ENCODE measurements at regions not wholly inside any gene's neighbourhood (a gene's known extent, or its start where the extent isn't known, plus 50 kb on each side); places are given as distances from the start of the nearest gene placed in this dataset.
A peak's percentile ranks its signal among the peaks of the same experiment; 100 is the strongest.

DNA sequence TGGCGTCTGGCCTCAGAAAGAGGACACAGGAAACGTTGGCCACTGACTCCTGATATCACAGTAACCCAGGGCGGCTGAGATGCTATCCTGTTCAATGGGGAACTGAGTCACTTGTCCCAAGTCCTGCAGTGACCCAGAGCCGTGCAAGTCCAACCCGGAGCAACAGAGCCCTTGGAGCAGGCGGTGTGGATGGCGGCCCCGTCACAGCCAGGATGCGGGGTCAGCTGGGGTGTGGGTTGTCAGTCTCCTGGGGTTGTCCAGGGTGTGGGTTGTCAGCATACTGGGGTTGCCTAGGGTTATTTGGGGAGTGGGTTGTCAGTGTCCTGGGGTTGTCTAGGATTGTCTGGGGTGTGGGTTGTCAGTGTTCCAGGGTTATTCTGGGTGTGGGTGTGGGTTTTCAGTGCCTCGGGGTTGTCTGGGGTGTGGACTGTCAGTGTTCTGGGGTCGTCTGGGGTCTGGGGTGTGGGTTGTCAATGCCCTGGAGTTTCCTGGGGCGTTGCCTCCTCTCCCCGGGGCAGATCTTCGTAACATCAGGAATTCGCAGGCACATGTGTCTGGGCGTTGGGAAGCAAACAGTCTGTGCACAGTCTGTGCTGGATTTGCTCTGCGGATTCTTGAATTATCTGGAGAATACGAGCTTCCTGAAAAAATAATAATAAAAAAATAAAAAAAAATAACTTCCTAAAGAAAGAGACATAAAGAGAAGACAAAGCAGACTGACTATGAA lies 257.5 kb downstream of the PARP8 start:
- no peak overlapping the region for H2AFZ ChIP-seq
- Mint-ChIP-seq H3K9me3 (peaks cover 3% of the 10 kb centered on the region; the same call in 2 of the 3 replicates), H3K4me3 (no peak overlapping the region), H3K36me3 (ENCODE audit: low read depth) (no peaks in the 10 kb centered on the region), H3K27me3 (ENCODE audit: insufficient read depth, low read depth, poor library complexity) (peaks cover 2% of the 10 kb centered on the region), H3K27ac (no peak overlapping the region), H3K4me1 (no peaks in the 10 kb centered on the region)
- no peak overlapping the region for H3K4me2 ChIP-seq
- H4K20me1 ChIP-seq (replicated peaks; ENCODE audit: insufficient read depth) = no peaks in the 10 kb centered on the region
- ATAC-seq (no peak), DNase-seq (ENCODE audit: low spot score) (no peak)
- no peaks in the 10 kb centered on the region for H3F3A ChIP-seq (replicated peaks; ENCODE audit: low read depth)
- H3K36me3 ChIP-seq (ENCODE audit: insufficient read depth) = no peaks in the 10 kb centered on the region
- TF ChIP-seq JUNB (IDR thresholded peaks at IDR 0.05; ENCODE audit: unreplicated experiment) = no peak
- no peak for TF ChIP-seq ZNF331 (CRISPR knock-in tag; IDR thresholded peaks at IDR 0.05; ENCODE audit: low read depth)
- TF ChIP-seq, protein P1, sequence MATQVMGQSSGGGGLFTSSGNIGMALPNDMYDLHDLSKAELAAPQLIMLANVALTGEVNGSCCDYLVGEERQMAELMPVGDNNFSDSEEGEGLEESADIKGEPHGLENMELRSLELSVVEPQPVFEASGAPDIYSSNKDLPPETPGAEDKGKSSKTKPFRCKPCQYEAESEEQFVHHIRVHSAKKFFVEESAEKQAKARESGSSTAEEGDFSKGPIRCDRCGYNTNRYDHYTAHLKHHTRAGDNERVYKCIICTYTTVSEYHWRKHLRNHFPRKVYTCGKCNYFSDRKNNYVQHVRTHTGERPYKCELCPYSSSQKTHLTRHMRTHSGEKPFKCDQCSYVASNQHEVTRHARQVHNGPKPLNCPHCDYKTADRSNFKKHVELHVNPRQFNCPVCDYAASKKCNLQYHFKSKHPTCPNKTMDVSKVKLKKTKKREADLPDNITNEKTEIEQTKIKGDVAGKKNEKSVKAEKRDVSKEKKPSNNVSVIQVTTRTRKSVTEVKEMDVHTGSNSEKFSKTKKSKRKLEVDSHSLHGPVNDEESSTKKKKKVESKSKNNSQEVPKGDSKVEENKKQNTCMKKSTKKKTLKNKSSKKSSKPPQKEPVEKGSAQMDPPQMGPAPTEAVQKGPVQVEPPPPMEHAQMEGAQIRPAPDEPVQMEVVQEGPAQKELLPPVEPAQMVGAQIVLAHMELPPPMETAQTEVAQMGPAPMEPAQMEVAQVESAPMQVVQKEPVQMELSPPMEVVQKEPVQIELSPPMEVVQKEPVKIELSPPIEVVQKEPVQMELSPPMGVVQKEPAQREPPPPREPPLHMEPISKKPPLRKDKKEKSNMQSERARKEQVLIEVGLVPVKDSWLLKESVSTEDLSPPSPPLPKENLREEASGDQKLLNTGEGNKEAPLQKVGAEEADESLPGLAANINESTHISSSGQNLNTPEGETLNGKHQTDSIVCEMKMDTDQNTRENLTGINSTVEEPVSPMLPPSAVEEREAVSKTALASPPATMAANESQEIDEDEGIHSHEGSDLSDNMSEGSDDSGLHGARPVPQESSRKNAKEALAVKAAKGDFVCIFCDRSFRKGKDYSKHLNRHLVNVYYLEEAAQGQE (IDR thresholded peaks at IDR 0.05; ENCODE audit: unreplicated experiment) = no peak
- H3K27me3 ChIP-seq (ENCODE audit: insufficient read depth) = no peaks in the 10 kb centered on the region
- no peak overlapping the region for H3K27ac ChIP-seq (ENCODE audit: low read depth)
- H3K79me2 ChIP-seq (replicated peaks; ENCODE audit: insufficient read depth) = no peaks in the 10 kb centered on the region
- H3K4me1 ChIP-seq (ENCODE audit: insufficient read depth) = no peaks in the 10 kb centered on the region
- no peak overlapping the region for H3K4me3 ChIP-seq
- no peaks in the 10 kb centered on the region for H3K9me2 ChIP-seq (ENCODE audit: insufficient read depth)

DNA sequence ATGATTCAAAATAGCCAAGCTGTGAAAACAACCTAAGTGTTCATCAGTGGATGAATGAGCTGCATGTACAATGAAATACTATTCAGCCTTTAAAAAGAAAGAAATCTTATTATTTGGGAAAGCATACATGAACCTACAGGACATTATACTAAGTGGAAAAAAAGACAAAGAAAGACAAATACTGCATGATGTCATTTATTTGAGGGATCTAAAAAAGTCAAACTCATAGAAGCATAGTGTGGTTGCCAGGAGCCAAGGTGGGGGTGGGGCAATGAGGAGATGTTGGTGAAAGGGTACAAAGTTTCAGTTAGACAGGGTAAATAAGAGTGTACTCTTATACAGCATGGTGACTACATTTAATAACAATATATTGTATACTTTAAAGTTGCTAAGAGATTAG lies 261.5 kb downstream of the PARP8 start:
- Histone ChIP-seq H3K27ac (ENCODE audit: low read depth) (no peak overlapping the region), H3K9me2 (ENCODE audit: insufficient read depth) (0 out of 2 replicates have a peak, but pooled peaks cover 3% of the 10 kb centered on the region), H3K4me2 (no peak overlapping the region), H4K20me1 (replicated peaks; ENCODE audit: insufficient read depth) (no peaks in the 10 kb centered on the region), H3K79me2 (replicated peaks; ENCODE audit: insufficient read depth) (no peaks in the 10 kb centered on the region), H3K36me3 (ENCODE audit: insufficient read depth) (no peaks in the 10 kb centered on the region), H3K27me3 (ENCODE audit: insufficient read depth) (no peaks in the 10 kb centered on the region), H3K4me3 (no peak overlapping the region), H3K4me1 (ENCODE audit: insufficient read depth) (peaks cover 5% of the 10 kb centered on the region), H3F3A (replicated peaks; ENCODE audit: low read depth) (no peaks in the 10 kb centered on the region), H2AFZ (no peak overlapping the region)
- Mint-ChIP-seq H3K27me3 (ENCODE audit: insufficient read depth, low read depth, poor library complexity) (peaks cover 2% of the 10 kb centered on the region), H3K9me3 (peaks cover under 1% of the 10 kb centered on the region; the same call in 2 of the 3 replicates), H3K4me1 (peaks cover 16% of the 10 kb centered on the region), H3K4me3 (no peak overlapping the region), H3K27ac (no peak overlapping the region), H3K36me3 (ENCODE audit: low read depth) (no peaks in the 10 kb centered on the region)
- TF ChIP-seq CREB1 (CRISPR knock-in tag; IDR thresholded peaks at IDR 0.05; ENCODE audit: low read depth) (no peak), STAT1 (IDR thresholded peaks at IDR 0.05; ENCODE audit: unreplicated experiment) (no peak)
- no peak for ATAC-seq
- DNase-seq (ENCODE audit: low spot score) = no peak

DNA sequence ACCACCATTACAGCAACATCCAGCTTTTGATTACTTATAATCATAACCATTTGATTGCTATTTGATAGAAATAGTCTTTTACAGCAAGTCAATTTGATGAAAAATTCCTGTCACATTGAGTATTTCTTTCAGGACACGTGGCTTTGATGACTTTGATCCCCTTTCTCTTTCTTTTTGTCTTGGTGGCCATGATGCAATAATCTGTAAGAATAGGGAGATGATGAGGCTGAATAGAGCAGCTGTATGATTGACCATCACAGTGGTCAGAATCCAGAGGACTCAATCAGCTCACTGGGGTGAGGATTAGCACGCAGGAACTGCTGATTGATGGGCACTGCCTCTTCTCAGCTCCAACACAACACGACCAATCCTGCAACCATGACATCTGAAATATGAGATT lies 262.7 kb downstream of the PARP8 start:
- Histone ChIP-seq H3K9me2 (ENCODE audit: insufficient read depth) (peaks cover 6% of the 10 kb centered on the region; the same call in 1 of the 2 replicates), H3K4me3 (no peak overlapping the region), H4K20me1 (replicated peaks; ENCODE audit: insufficient read depth) (no peaks in the 10 kb centered on the region), H3K36me3 (ENCODE audit: insufficient read depth) (no peaks in the 10 kb centered on the region), H3F3A (replicated peaks; ENCODE audit: low read depth) (no peaks in the 10 kb centered on the region), H3K4me1 (ENCODE audit: insufficient read depth) (peaks cover 5% of the 10 kb centered on the region), H3K79me2 (replicated peaks; ENCODE audit: insufficient read depth) (no peaks in the 10 kb centered on the region), H3K27ac (ENCODE audit: low read depth) (no peak overlapping the region), H2AFZ (no peak overlapping the region), H3K4me2 (no peak overlapping the region), H3K27me3 (ENCODE audit: insufficient read depth) (no peaks in the 10 kb centered on the region)
- DNase-seq (ENCODE audit: low spot score) (no peak), ATAC-seq (no peak)
- Mint-ChIP-seq H3K27ac (peak overlapping the region; percentile 60; the same call in 1 of the 2 replicates), H3K4me3 (no peak overlapping the region), H3K4me1 (peaks cover 19% of the 10 kb centered on the region), H3K9me3 (no peaks in the 10 kb centered on the region; the same call in 2 of the 3 replicates), H3K36me3 (ENCODE audit: low read depth) (no peaks in the 10 kb centered on the region), H3K27me3 (ENCODE audit: insufficient read depth, low read depth, poor library complexity) (peaks cover 2% of the 10 kb centered on the region)
- TF ChIP-seq, protein P2, sequence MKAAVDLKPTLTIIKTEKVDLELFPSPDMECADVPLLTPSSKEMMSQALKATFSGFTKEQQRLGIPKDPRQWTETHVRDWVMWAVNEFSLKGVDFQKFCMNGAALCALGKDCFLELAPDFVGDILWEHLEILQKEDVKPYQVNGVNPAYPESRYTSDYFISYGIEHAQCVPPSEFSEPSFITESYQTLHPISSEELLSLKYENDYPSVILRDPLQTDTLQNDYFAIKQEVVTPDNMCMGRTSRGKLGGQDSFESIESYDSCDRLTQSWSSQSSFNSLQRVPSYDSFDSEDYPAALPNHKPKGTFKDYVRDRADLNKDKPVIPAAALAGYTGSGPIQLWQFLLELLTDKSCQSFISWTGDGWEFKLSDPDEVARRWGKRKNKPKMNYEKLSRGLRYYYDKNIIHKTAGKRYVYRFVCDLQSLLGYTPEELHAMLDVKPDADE (IDR thresholded peaks at IDR 0.05) = no peak
- no peak for TF ChIP-seq ZNF331 (CRISPR knock-in tag; IDR thresholded peaks at IDR 0.05; ENCODE audit: low read depth)
- no peak for TF ChIP-seq NANOG (IDR thresholded peaks at IDR 0.05; ENCODE audit: borderline replicate concordance)

Measured in GM23338 (cell line).